ENCODE measurements at regions not wholly inside any gene's neighbourhood (a gene's known extent, or its start where the extent isn't known, plus 50 kb on each side); places are given as distances from the start of the nearest gene placed in this dataset.

- H3K27ac ChIP-seq (ENCODE audit: low read depth, low read length), result no peak overlapping the region
- H3K9ac ChIP-seq (ENCODE audit: low read length in 5 of 5), result no peak overlapping the region
- no peaks in the 10 kb centered on the region for H3K36me3 ChIP-seq (ENCODE audit: control insufficient read depth in 5 of 5, insufficient read depth in 5 of 5, low read length in 5 of 5)
- H3K4me3 ChIP-seq (ENCODE audit: low read depth in 1 of 5, low read length in 5 of 5), result no peak overlapping the region
- H3K27me3 ChIP-seq (ENCODE audit: control insufficient read depth in 5 of 5, insufficient read depth in 4 of 5, low read length in 5 of 5), result no peaks in the 10 kb centered on the region
- H3K4me1 ChIP-seq (ENCODE audit: control insufficient read depth in 5 of 5, insufficient read depth in 5 of 5, low read length in 5 of 5), result peaks cover 0 to 1% (median 0%) of the 10 kb centered on the region in 5 donors
- no peaks in the 10 kb centered on the region for H3K9me3 ChIP-seq (ENCODE audit: control insufficient read depth in 5 of 5, low read length in 5 of 5)
Measured at GRCh38 chr7:123401295-123401694, 133.1 kb downstream of the IQUB start.

GRCh38 chr7:123400196-123400595 lies 134.2 kb downstream of the IQUB start:
- peaks cover 0 to 1% (median 0%) of the 10 kb centered on the region in 5 donors for H3K4me1 ChIP-seq (ENCODE audit: control insufficient read depth in 5 of 5, insufficient read depth in 5 of 5, low read length in 5 of 5)
- no peaks in the 10 kb centered on the region for H3K9me3 ChIP-seq (ENCODE audit: control insufficient read depth in 5 of 5, low read length in 5 of 5)
- no peak overlapping the region for H3K9ac ChIP-seq (ENCODE audit: low read length in 5 of 5)
- no peak overlapping the region for H3K27ac ChIP-seq (ENCODE audit: low read depth, low read length)
- H3K27me3 ChIP-seq (ENCODE audit: control insufficient read depth in 5 of 5, insufficient read depth in 4 of 5, low read length in 5 of 5), result no peaks in the 10 kb centered on the region
- H3K4me3 ChIP-seq (ENCODE audit: low read depth in 1 of 5, low read length in 5 of 5), result no peak overlapping the region
- H3K36me3 ChIP-seq (ENCODE audit: control insufficient read depth in 5 of 5, insufficient read depth in 5 of 5, low read length in 5 of 5), result no peaks in the 10 kb centered on the region

GRCh38 chr7:123398921-123399320 lies 135.5 kb downstream of the IQUB start:
- no peak overlapping the region for H3K9ac ChIP-seq (ENCODE audit: low read length in 5 of 5)
- H3K9me3 ChIP-seq (ENCODE audit: control insufficient read depth in 5 of 5, low read length in 5 of 5), result no peaks in the 10 kb centered on the region
- no peaks in the 10 kb centered on the region for H3K36me3 ChIP-seq (ENCODE audit: control insufficient read depth in 5 of 5, insufficient read depth in 5 of 5, low read length in 5 of 5)
- H3K4me1 ChIP-seq (ENCODE audit: control insufficient read depth in 5 of 5, insufficient read depth in 5 of 5, low read length in 5 of 5), result peaks cover 0 to 1% (median 0%) of the 10 kb centered on the region in 5 donors
- H3K4me3 ChIP-seq (ENCODE audit: low read depth in 1 of 5, low read length in 5 of 5), result no peak overlapping the region
- H3K27me3 ChIP-seq (ENCODE audit: control insufficient read depth in 5 of 5, insufficient read depth in 4 of 5, low read length in 5 of 5), result no peaks in the 10 kb centered on the region
- H3K27ac ChIP-seq (ENCODE audit: low read depth, low read length), result no peak overlapping the region

GRCh38 chr7:123397746-123398338 lies 136.6 kb downstream of the IQUB start:
- Histone ChIP-seq H3K36me3 (ENCODE audit: control insufficient read depth in 5 of 5, insufficient read depth in 5 of 5, low read length in 5 of 5) (no peaks in the 10 kb centered on the region), H3K27me3 (ENCODE audit: control insufficient read depth in 5 of 5, insufficient read depth in 4 of 5, low read length in 5 of 5) (no peaks in the 10 kb centered on the region), H3K9me3 (ENCODE audit: control insufficient read depth in 5 of 5, low read length in 5 of 5) (no peaks in the 10 kb centered on the region), H3K27ac (ENCODE audit: low read depth, low read length) (no peak overlapping the region), H3K4me1 (ENCODE audit: control insufficient read depth in 5 of 5, insufficient read depth in 5 of 5, low read length in 5 of 5) (peaks cover 0 to 1% (median 0%) of the 10 kb centered on the region in 5 donors), H3K4me3 (ENCODE audit: low read depth in 1 of 5, low read length in 5 of 5) (no peak overlapping the region), H3K9ac (ENCODE audit: low read length in 5 of 5) (no peak overlapping the region)

GRCh38 chr7:123393623-123394022 lies 140.8 kb downstream of the IQUB start:
- H3K9me3 ChIP-seq (ENCODE audit: control insufficient read depth in 5 of 5, low read length in 5 of 5), result no peaks in the 10 kb centered on the region
- no peak overlapping the region for H3K4me3 ChIP-seq (ENCODE audit: low read depth in 1 of 5, low read length in 5 of 5)
- H3K27ac ChIP-seq (ENCODE audit: low read depth, low read length), result no peak overlapping the region
- H3K36me3 ChIP-seq (ENCODE audit: control insufficient read depth in 5 of 5, insufficient read depth in 5 of 5, low read length in 5 of 5), result no peaks in the 10 kb centered on the region
- H3K27me3 ChIP-seq (ENCODE audit: control insufficient read depth in 5 of 5, insufficient read depth in 4 of 5, low read length in 5 of 5), result no peaks in the 10 kb centered on the region
- no peaks in the 10 kb centered on the region for H3K4me1 ChIP-seq (ENCODE audit: control insufficient read depth in 5 of 5, insufficient read depth in 5 of 5, low read length in 5 of 5)
- H3K9ac ChIP-seq (ENCODE audit: low read length in 5 of 5), result no peak overlapping the region

- no peaks in the 10 kb centered on the region for H3K4me1 ChIP-seq (ENCODE audit: control insufficient read depth in 5 of 5, insufficient read depth in 5 of 5, low read length in 5 of 5)
- H3K27ac ChIP-seq (ENCODE audit: low read depth, low read length), result no peak overlapping the region
- no peaks in the 10 kb centered on the region for H3K27me3 ChIP-seq (ENCODE audit: control insufficient read depth in 5 of 5, insufficient read depth in 4 of 5, low read length in 5 of 5)
Measured at GRCh38 chr7:123372368-123372767, 162.0 kb downstream of the IQUB start.

GRCh38 chr7:123367484-123368122 lies 166.8 kb downstream of the IQUB start:
- no peaks in the 10 kb centered on the region for H3K9me3 ChIP-seq (ENCODE audit: control insufficient read depth in 5 of 5, low read length in 5 of 5)
- H3K36me3 ChIP-seq (ENCODE audit: control insufficient read depth in 5 of 5, insufficient read depth in 5 of 5, low read length in 5 of 5), result no peaks in the 10 kb centered on the region
- no peak overlapping the region for H3K4me3 ChIP-seq (ENCODE audit: low read depth in 1 of 5, low read length in 5 of 5)
- no peaks in the 10 kb centered on the region for H3K27me3 ChIP-seq (ENCODE audit: control insufficient read depth in 5 of 5, insufficient read depth in 4 of 5, low read length in 5 of 5)
- no peak overlapping the region for H3K9ac ChIP-seq (ENCODE audit: low read length in 5 of 5)
- H3K27ac ChIP-seq (ENCODE audit: low read depth, low read length), result no peak overlapping the region
- H3K4me1 ChIP-seq (ENCODE audit: control insufficient read depth in 5 of 5, insufficient read depth in 5 of 5, low read length in 5 of 5), result no peaks in the 10 kb centered on the region

More at GRCh38 chr7:123372368-123372767, 162.0 kb downstream of the IQUB start:
- Histone ChIP-seq H3K4me3 (ENCODE audit: low read depth in 1 of 5, low read length in 5 of 5) (no peak overlapping the region), H3K9me3 (ENCODE audit: control insufficient read depth in 5 of 5, low read length in 5 of 5) (no peaks in the 10 kb centered on the region), H3K9ac (ENCODE audit: low read length in 5 of 5) (no peak overlapping the region), H3K36me3 (ENCODE audit: control insufficient read depth in 5 of 5, insufficient read depth in 5 of 5, low read length in 5 of 5) (no peaks in the 10 kb centered on the region)

- no peaks in the 10 kb centered on the region for H3K36me3 ChIP-seq (ENCODE audit: control insufficient read depth in 5 of 5, insufficient read depth in 5 of 5, low read length in 5 of 5)
- no peaks in the 10 kb centered on the region for H3K4me1 ChIP-seq (ENCODE audit: control insufficient read depth in 5 of 5, insufficient read depth in 5 of 5, low read length in 5 of 5)
- H3K9ac ChIP-seq (ENCODE audit: low read length in 5 of 5), result no peak overlapping the region
- no peak overlapping the region for H3K27ac ChIP-seq (ENCODE audit: low read depth, low read length)
- H3K27me3 ChIP-seq (ENCODE audit: control insufficient read depth in 5 of 5, insufficient read depth in 4 of 5, low read length in 5 of 5), result no peaks in the 10 kb centered on the region
- no peaks in the 10 kb centered on the region for H3K9me3 ChIP-seq (ENCODE audit: control insufficient read depth in 5 of 5, low read length in 5 of 5)
- H3K4me3 ChIP-seq (ENCODE audit: low read depth in 1 of 5, low read length in 5 of 5), result no peak overlapping the region
Measured at GRCh38 chr7:123367031-123367430, 167.3 kb upstream of the SLC13A1 start.

- no peak overlapping the region for H3K27ac ChIP-seq (ENCODE audit: low read depth, low read length)
- H3K36me3 ChIP-seq (ENCODE audit: control insufficient read depth in 5 of 5, insufficient read depth in 5 of 5, low read length in 5 of 5), result no peaks in the 10 kb centered on the region
- H3K4me1 ChIP-seq (ENCODE audit: control insufficient read depth in 5 of 5, insufficient read depth in 5 of 5, low read length in 5 of 5), result no peaks in the 10 kb centered on the region
- no peaks in the 10 kb centered on the region for H3K27me3 ChIP-seq (ENCODE audit: control insufficient read depth in 5 of 5, insufficient read depth in 4 of 5, low read length in 5 of 5)
- H3K4me3 ChIP-seq (ENCODE audit: low read depth in 1 of 5, low read length in 5 of 5), result no peak overlapping the region
- no peak overlapping the region for H3K9ac ChIP-seq (ENCODE audit: low read length in 5 of 5)
- no peaks in the 10 kb centered on the region for H3K9me3 ChIP-seq (ENCODE audit: control insufficient read depth in 5 of 5, low read length in 5 of 5)
Measured at GRCh38 chr7:123366626-123367025, 166.9 kb upstream of the SLC13A1 start.

GRCh38 chr7:123360631-123361030 lies 160.9 kb upstream of the SLC13A1 start:
- Histone ChIP-seq H3K9me3 (ENCODE audit: control insufficient read depth in 5 of 5, low read length in 5 of 5) (no peaks in the 10 kb centered on the region), H3K9ac (ENCODE audit: low read length in 5 of 5) (no peak overlapping the region), H3K4me3 (ENCODE audit: low read depth in 1 of 5, low read length in 5 of 5) (no peak overlapping the region), H3K36me3 (ENCODE audit: control insufficient read depth in 5 of 5, insufficient read depth in 5 of 5, low read length in 5 of 5) (no peaks in the 10 kb centered on the region), H3K27ac (ENCODE audit: low read depth, low read length) (no peak overlapping the region), H3K4me1 (ENCODE audit: control insufficient read depth in 5 of 5, insufficient read depth in 5 of 5, low read length in 5 of 5) (peaks cover 0 to 3% (median 0%) of the 10 kb centered on the region in 5 donors), H3K27me3 (ENCODE audit: control insufficient read depth in 5 of 5, insufficient read depth in 4 of 5, low read length in 5 of 5) (no peaks in the 10 kb centered on the region)

Measured in subcutaneous abdominal adipose tissue (tissue), 5 donors.